ENCODE measurements at regions not wholly inside any gene's neighbourhood (a gene's known extent, or its start where the extent isn't known, plus 50 kb on each side); places are given as distances from the start of the nearest gene placed in this dataset.

DNA sequence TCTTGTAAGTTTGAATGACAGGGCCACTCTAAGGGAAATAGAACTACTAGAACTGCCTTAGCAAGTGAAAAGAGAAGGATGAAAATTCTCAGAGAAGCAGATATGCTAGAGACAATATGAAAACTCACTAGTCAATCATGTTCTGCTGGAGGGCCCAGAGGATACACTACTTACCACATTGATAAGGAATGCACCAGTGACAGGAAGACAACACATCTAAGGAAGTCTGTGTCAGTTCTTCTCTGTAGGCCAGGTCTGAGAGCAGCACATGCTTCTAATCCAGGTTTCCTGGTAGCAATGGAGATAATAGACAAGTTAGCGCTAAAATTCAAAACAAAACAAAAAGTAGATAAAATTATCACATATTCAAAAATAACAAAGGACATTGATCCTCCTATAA is 235.2 kb upstream of the AKR1E2 start:
- Histone ChIP-seq H3K4me3 (no peak overlapping the region), H3K36me3 (no peaks in the 10 kb centered on the region), H3K27me3 (ENCODE audit: low read depth) (no peaks in the 10 kb centered on the region), H3K9me3 (no peaks in the 10 kb centered on the region), H3K4me1 (peaks cover 4% of the 10 kb centered on the region), H3K27ac (no peak overlapping the region)
- ATAC-seq (no peak), DNase-seq (no peak)
- intact Hi-C loops (cut with DNase I) = no loop called here
- no peak for TF ChIP-seq CTCF (IDR thresholded peaks at IDR 0.05)

DNA sequence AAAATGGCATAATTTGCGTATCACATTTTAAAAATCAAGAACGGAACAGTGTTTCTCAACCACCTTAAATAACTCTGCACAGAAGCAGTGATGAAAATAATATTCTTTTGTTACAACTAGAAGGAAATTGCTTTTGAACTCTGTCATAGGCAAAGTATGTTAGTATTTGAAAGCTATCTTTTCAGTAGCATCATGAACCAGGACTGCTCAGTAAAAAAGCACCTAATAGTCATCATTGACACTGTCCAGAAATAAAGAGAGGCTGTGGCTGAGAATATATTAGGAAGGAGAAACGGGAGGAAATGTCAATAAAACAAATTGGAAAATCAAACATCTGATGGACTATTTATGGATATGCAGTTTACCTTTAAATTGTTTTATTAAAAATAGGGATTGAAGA is 237.2 kb upstream of the AKR1E2 start:
- ATAC-seq = no peak
- intact Hi-C loops (cut with DNase I) = no loop called here
- TF ChIP-seq CTCF (IDR thresholded peaks at IDR 0.05) = no peak

GRCh38 chr10:4587466-4587865 is 238.5 kb upstream of the AKR1E2 start:
- Histone ChIP-seq H3K9me3 (no peaks in the 10 kb centered on the region), H3K27ac (no peak overlapping the region), H3K36me3 (no peaks in the 10 kb centered on the region), H3K4me3 (no peak overlapping the region), H3K4me1 (peaks cover 4% of the 10 kb centered on the region), H3K27me3 (ENCODE audit: low read depth) (no peaks in the 10 kb centered on the region)
- no peak for ATAC-seq
- TF ChIP-seq CTCF (IDR thresholded peaks at IDR 0.05) = no peak
- no peak for DNase-seq
- intact Hi-C loops (cut with DNase I) = no loop called here

More for the DNA sequence above, 237.2 kb upstream of the AKR1E2 start:
- DNase-seq = no peak
- Histone ChIP-seq H3K27me3 (ENCODE audit: low read depth) (no peaks in the 10 kb centered on the region), H3K4me3 (no peak overlapping the region), H3K36me3 (no peaks in the 10 kb centered on the region), H3K4me1 (peaks cover 4% of the 10 kb centered on the region), H3K9me3 (no peaks in the 10 kb centered on the region), H3K27ac (no peak overlapping the region)

GRCh38 chr10:4586776-4587175 is 239.2 kb upstream of the AKR1E2 start:
- no peaks in the 10 kb centered on the region for H3K36me3 ChIP-seq
- H3K4me1 ChIP-seq = peaks cover 4% of the 10 kb centered on the region
- no peak overlapping the region for H3K4me3 ChIP-seq
- TF ChIP-seq CTCF (IDR thresholded peaks at IDR 0.05) = no peak
- no peaks in the 10 kb centered on the region for H3K27me3 ChIP-seq (ENCODE audit: low read depth)
- H3K27ac ChIP-seq = no peak overlapping the region
- H3K9me3 ChIP-seq = no peaks in the 10 kb centered on the region
- ATAC-seq (no peak), DNase-seq (no peak)
- intact Hi-C loops (cut with DNase I) = no loop called here

DNA sequence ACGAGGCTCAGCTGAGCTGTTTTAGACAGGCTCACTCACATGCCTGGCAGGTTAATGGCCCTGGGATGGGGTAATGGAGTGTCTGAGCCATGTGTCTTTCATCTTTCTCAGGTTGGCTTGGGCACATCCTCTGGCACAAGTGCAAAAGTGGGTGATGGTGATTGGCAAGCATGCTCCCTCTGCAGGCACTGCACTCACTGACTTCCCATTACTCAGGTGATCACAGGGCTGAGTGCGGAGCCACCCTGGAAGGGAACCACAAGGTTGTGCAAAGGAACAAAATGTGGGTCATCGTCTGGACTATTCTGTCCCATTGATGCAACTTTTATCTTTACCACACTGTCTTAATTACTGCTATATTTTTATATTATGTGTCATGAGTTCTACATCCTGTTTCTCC is 244.1 kb upstream of the AKR1E2 start:
- TF ChIP-seq CTCF (IDR thresholded peaks at IDR 0.05) = no peak
- intact Hi-C loops (cut with DNase I) = no loop called here
- no peaks in the 10 kb centered on the region for H3K9me3 ChIP-seq
- DNase-seq (no peak), ATAC-seq (no peak)
- H3K36me3 ChIP-seq = no peaks in the 10 kb centered on the region
- no peaks in the 10 kb centered on the region for H3K4me1 ChIP-seq
- no peak overlapping the region for H3K4me3 ChIP-seq
- no peak overlapping the region for H3K27ac ChIP-seq
- H3K27me3 ChIP-seq (ENCODE audit: low read depth) = no peaks in the 10 kb centered on the region

DNA sequence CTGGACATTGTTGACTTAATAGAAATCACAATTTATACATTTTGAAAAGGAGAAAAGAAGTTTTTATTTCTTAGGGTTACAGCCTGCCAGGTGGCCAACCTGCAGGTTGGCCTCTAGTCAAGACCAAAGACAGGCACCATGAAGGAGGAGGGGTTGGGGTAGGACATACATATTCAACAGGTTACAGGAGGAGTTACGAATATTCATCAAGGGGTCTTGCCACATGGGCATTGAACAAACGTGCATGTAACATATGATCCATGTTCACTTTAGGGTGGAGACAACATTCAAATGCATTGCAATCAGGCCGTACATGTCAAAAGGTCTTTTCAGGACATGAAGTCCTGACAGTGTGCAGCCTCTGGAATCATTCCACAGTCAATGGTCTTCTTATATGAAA is 246.2 kb upstream of the AKR1E2 start:
- no peaks in the 10 kb centered on the region for H3K36me3 ChIP-seq
- H3K4me3 ChIP-seq = no peak overlapping the region
- H3K27me3 ChIP-seq (ENCODE audit: low read depth) = no peaks in the 10 kb centered on the region
- H3K27ac ChIP-seq = no peak overlapping the region
- H3K9me3 ChIP-seq = no peaks in the 10 kb centered on the region
- no peak for DNase-seq
- TF ChIP-seq CTCF (IDR thresholded peaks at IDR 0.05) = no peak
- intact Hi-C loops (cut with DNase I) = no loop called here
- ATAC-seq = no peak
- H3K4me1 ChIP-seq = no peaks in the 10 kb centered on the region

Data from lower lobe of right lung (tissue), 2 donors.